ENCODE measurements at regions not wholly inside any gene's neighbourhood (a gene's known extent, or its start where the extent isn't known, plus 50 kb on each side); places are given as distances from the start of the nearest gene placed in this dataset.

DNA sequence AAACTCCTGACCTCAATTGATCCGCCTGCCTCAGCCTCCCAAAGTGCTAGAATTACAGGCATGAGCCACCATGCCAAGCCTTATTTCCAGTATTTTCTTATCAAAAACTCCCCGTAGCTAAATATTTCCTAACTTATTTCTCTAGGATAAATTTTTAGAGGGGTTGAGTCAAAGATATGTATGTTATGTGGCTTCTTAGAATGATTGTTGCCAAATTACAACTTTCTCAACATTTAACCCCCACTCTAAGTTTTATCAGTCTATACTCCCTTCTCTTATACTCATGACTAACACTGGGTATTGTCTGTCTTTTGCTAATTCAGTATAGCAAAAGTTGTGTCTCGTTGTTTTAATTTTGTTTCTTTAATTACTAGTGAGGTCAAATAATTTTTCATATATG, 187.7 kb upstream of the LNX1 start:
- Histone ChIP-seq H3K27ac (no peak overlapping the region), H3K4me1 (no peaks in the 10 kb centered on the region), H3K4me3 (no peak overlapping the region), H3K9me3 (no peaks in the 10 kb centered on the region), H3K27me3 (no peaks in the 10 kb centered on the region), H3K36me3 (no peaks in the 10 kb centered on the region)
- no peak for DNase-seq (ENCODE audit: low spot score in 2 of 2)
- WGBS, 2 donors: 82 to 85% methylated on average over 3 of the region's 3 CpGs
- TF ChIP-seq, protein P1, sequence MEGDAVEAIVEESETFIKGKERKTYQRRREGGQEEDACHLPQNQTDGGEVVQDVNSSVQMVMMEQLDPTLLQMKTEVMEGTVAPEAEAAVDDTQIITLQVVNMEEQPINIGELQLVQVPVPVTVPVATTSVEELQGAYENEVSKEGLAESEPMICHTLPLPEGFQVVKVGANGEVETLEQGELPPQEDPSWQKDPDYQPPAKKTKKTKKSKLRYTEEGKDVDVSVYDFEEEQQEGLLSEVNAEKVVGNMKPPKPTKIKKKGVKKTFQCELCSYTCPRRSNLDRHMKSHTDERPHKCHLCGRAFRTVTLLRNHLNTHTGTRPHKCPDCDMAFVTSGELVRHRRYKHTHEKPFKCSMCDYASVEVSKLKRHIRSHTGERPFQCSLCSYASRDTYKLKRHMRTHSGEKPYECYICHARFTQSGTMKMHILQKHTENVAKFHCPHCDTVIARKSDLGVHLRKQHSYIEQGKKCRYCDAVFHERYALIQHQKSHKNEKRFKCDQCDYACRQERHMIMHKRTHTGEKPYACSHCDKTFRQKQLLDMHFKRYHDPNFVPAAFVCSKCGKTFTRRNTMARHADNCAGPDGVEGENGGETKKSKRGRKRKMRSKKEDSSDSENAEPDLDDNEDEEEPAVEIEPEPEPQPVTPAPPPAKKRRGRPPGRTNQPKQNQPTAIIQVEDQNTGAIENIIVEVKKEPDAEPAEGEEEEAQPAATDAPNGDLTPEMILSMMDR (IDR thresholded peaks at IDR 0.05): no peak
- no peak for TF ChIP-seq POLR2A (IDR thresholded peaks at IDR 0.05)
- no peak for TF ChIP-seq EP300 (IDR thresholded peaks at IDR 0.05)

DNA sequence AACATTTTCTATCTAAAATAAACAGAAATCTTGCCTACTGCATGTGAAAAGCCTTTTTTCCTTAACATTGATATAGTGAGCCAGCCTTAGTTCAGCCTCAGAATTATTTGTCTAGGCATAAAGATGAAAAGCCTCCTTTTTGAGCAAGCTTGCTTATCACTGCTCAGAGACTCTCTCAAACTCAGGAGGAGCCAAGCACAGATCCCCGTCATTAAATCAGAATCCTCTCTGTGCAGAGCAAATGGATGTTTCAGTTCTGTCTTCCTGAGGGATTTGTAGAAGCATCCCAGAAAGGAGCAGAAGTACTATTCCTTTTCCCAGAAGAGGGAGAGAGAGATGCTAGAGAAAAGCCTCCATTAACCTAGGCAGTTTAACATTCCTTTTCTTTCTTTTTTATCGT, 186.9 kb upstream of the LNX1 start:
- no peak for DNase-seq (ENCODE audit: low spot score in 2 of 2)
- TF ChIP-seq EP300 (IDR thresholded peaks at IDR 0.05): no peak
- TF ChIP-seq, protein P1 (IDR thresholded peaks at IDR 0.05): no peak
- TF ChIP-seq POLR2A (IDR thresholded peaks at IDR 0.05): no peak
- no peak overlapping the region for H3K4me3 ChIP-seq
- no peaks in the 10 kb centered on the region for H3K27me3 ChIP-seq
- H3K27ac ChIP-seq: no peak overlapping the region
- no peaks in the 10 kb centered on the region for H3K4me1 ChIP-seq
- 42 to 48% methylated on average over 2 of the region's 2 CpGs for WGBS, 2 donors
- no peaks in the 10 kb centered on the region for H3K36me3 ChIP-seq
- H3K9me3 ChIP-seq: no peaks in the 10 kb centered on the region

DNA sequence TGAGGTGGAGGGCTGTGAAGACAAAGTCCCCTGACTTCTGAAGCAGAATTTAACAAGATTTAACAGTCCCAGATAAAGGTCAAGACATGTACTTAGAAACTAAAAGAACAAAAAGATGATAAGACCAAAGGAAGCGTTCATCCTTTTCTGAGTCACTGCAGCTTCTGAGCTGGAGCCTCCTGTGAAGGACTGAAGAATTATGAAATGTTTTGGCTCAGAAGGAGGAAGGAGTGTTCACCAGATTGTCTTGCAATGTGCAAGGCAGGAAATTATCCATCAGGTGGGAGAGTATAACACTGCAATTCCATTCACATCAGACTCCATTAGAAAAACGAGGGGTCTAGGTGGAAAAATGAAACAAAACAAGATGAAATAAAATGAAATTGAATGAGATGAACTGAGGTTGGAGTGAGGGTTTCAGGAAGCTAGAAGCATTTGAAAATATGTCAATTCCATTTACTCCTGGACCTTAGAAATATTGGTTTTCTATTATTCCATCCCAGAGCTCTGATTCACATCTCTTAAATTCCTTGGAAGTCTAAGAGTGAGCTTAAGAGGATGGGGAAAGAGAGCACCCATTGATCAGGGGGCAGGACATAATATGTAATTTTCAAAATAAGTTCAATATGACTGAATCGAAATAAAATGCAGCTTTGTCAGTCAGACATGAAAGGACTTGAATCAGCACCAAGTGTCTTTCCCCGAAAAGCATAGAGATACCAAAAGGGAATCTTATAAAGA, 186.1 kb upstream of the LNX1 start:
- 36 to 45% methylated on average over 4 of the region's 4 CpGs for WGBS, 2 donors
- H3K27me3 ChIP-seq: no peaks in the 10 kb centered on the region
- no peaks in the 10 kb centered on the region for H3K36me3 ChIP-seq
- no peaks in the 10 kb centered on the region for H3K4me1 ChIP-seq
- DNase-seq (ENCODE audit: low spot score in 2 of 2): no peak
- H3K9me3 ChIP-seq: no peaks in the 10 kb centered on the region
- no peak overlapping the region for H3K27ac ChIP-seq
- TF ChIP-seq POLR2A (IDR thresholded peaks at IDR 0.05): no peak
- TF ChIP-seq, protein P1 (IDR thresholded peaks at IDR 0.05): no peak
- peak in 1 of 2 donors; percentile 33 for TF ChIP-seq EP300 (IDR thresholded peaks at IDR 0.05)
- H3K4me3 ChIP-seq: no peak overlapping the region

DNA sequence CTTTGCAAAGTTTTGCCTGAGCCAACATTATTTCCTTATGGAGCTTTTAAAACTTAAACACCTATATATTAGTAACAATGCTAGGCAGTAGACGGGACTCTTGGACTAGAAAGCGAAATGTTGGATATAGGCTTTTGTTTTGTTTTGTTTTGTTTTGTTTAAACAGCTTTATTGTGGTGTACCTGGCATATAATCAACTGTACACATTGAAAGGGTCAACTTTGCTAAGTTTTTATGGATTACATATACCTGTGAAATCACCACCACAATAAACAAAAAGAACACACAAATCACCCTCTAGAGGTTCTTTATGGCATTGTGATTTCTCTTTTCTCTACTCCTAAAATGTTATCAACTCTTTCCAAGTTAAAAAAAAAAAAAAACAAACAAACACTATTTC, 184.9 kb upstream of the LNX1 start:
- no peak overlapping the region for H3K27ac ChIP-seq
- WGBS, 2 donors: 87 to 94% methylated on average over 2 of the region's 2 CpGs

DNA sequence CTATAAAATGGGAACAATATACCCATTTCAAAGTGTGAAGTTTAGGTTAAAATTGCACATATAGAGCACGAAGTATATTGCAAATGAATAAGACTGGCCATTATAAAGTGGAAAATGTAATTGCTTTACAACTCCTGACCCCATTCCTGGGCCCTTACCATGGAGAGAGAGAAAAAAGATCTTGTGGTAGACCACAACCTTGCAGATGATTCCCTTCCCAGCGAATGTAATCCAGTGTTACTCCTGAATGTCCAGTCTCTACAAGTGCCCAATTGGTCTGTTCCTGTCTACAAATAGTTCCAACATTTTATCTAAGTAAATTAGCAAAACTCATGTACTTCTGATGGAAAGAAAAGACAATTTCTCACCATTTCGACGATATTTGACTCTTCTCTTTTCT, 184.1 kb upstream of the LNX1 start:
- TF ChIP-seq, protein P1 (IDR thresholded peaks at IDR 0.05): no peak
- TF ChIP-seq POLR2A (IDR thresholded peaks at IDR 0.05): no peak
- no peak for TF ChIP-seq EP300 (IDR thresholded peaks at IDR 0.05)
- no peaks in the 10 kb centered on the region for H3K36me3 ChIP-seq
- no peak overlapping the region for H3K27ac ChIP-seq
- H3K27me3 ChIP-seq: no peaks in the 10 kb centered on the region
- no peaks in the 10 kb centered on the region for H3K9me3 ChIP-seq
- H3K4me1 ChIP-seq: no peaks in the 10 kb centered on the region
- DNase-seq (ENCODE audit: low spot score in 2 of 2): no peak
- no peak overlapping the region for H3K4me3 ChIP-seq
- 92 to 94% methylated on average over 4 of the region's 4 CpGs for WGBS, 2 donors

More for the DNA sequence above, 184.9 kb upstream of the LNX1 start:
- Histone ChIP-seq H3K4me3 (no peak overlapping the region), H3K4me1 (no peaks in the 10 kb centered on the region), H3K27me3 (no peaks in the 10 kb centered on the region), H3K36me3 (no peaks in the 10 kb centered on the region), H3K9me3 (no peaks in the 10 kb centered on the region)
- TF ChIP-seq, protein P1 (IDR thresholded peaks at IDR 0.05): no peak
- TF ChIP-seq EP300 (IDR thresholded peaks at IDR 0.05) (no peak), POLR2A (IDR thresholded peaks at IDR 0.05) (no peak)
- no peak for DNase-seq (ENCODE audit: low spot score in 2 of 2)

Data from tibial nerve (tissue), 4 donors.